Muscle layer of colon (tissue), 2 donors: ENCODE measurements at regions not wholly inside any gene's neighbourhood (a gene's known extent, or its start where the extent isn't known, plus 50 kb on each side); places are given as distances from the start of the nearest gene placed in this dataset.
"Not testable (repeated sequence)": the region's sequence is repeated elsewhere in the genome, so short reads cannot be mapped to it uniquely, and the experiment has no call there.

Source experiments
- H3K27ac ChIP-seq: one replicate; pipeline ENCODE4 v1.7.0; 2013; ENCODE audit warnings: low read depth, mild to moderate bottlenecking, low read length, moderate library complexity
- H3K27me3 ChIP-seq, 2 donors: one replicate each; pipeline ENCODE4 v1.7.0; 2013; ENCODE audit warnings: low read length in 2 of 2, mild to moderate bottlenecking in 2 of 2; ENCODE audit not compliant: insufficient read depth in 2 of 2, control insufficient read depth in 1 of 2
- H3K36me3 ChIP-seq: one replicate; pipeline ENCODE4 v1.7.0; 2013; ENCODE audit warnings: mild to moderate bottlenecking, low read length; ENCODE audit not compliant: insufficient read depth
- H3K4me1 ChIP-seq: one replicate; pipeline ENCODE4 v1.7.0; 2013; ENCODE audit warnings: mild to moderate bottlenecking, low read length; ENCODE audit not compliant: insufficient read depth
- H3K4me3 ChIP-seq, 2 donors: one replicate each; pipeline ENCODE4 v1.7.0; 2013; ENCODE audit warnings: low read length in 2 of 2, low read depth in 1 of 2, mild to moderate bottlenecking in 1 of 2, moderate library complexity in 1 of 2
- H3K9ac ChIP-seq: one replicate; pipeline ENCODE4 v1.7.0; 2013; ENCODE audit warnings: low read length
- H3K9me3 ChIP-seq: one replicate; pipeline ENCODE4 v1.7.0; 2013; ENCODE audit warnings: mild to moderate bottlenecking, low read length
- donor health status: abdominal sarcoma.
- donor health status: Adenocarcinoma of cecum.

GRCh38 chr10:131557956-131558355, 246.4 kb upstream of the TCERG1L start:
- not testable (repeated sequence) for H3K27me3 ChIP-seq, H3K9me3 ChIP-seq, H3K4me3 ChIP-seq, H3K36me3 ChIP-seq, H3K4me1 ChIP-seq, H3K27ac ChIP-seq, H3K9ac ChIP-seq

- Histone ChIP-seq H3K9me3 (no peaks in the 10 kb centered on the region), H3K4me3 (no peak overlapping the region), H3K4me1 (no peaks in the 10 kb centered on the region), H3K36me3 (no peaks in the 10 kb centered on the region), H3K27me3 (no peaks in the 10 kb centered on the region), H3K27ac (no peak overlapping the region), H3K9ac (no peak overlapping the region)
Measured at GRCh38 chr10:131559450-131559911, 248.0 kb upstream of the TCERG1L start.

GRCh38 chr10:131560166-131560565, 248.6 kb upstream of the TCERG1L start:
- no peaks in the 10 kb centered on the region for H3K36me3 ChIP-seq
- H3K27me3 ChIP-seq = no peaks in the 10 kb centered on the region
- no peak overlapping the region for H3K9ac ChIP-seq
- H3K27ac ChIP-seq = no peak overlapping the region
- no peak overlapping the region for H3K4me3 ChIP-seq
- H3K4me1 ChIP-seq = no peaks in the 10 kb centered on the region
- no peaks in the 10 kb centered on the region for H3K9me3 ChIP-seq

GRCh38 chr10:131560706-131561355, 249.3 kb upstream of the TCERG1L start:
- H3K4me1 ChIP-seq = no peaks in the 10 kb centered on the region
- no peak overlapping the region for H3K9ac ChIP-seq
- H3K9me3 ChIP-seq = no peaks in the 10 kb centered on the region
- H3K4me3 ChIP-seq = no peak overlapping the region
- H3K27me3 ChIP-seq = no peaks in the 10 kb centered on the region
- H3K27ac ChIP-seq = no peak overlapping the region
- H3K36me3 ChIP-seq = no peaks in the 10 kb centered on the region

GRCh38 chr10:131561897-131562296, 250.4 kb upstream of the TCERG1L start:
- Histone ChIP-seq H3K9ac (no peak overlapping the region), H3K36me3 (no peaks in the 10 kb centered on the region), H3K27me3 (no peaks in the 10 kb centered on the region), H3K27ac (no peak overlapping the region), H3K4me1 (no peaks in the 10 kb centered on the region), H3K9me3 (no peaks in the 10 kb centered on the region), H3K4me3 (no peak overlapping the region)

GRCh38 chr10:131563411-131563810, 251.9 kb upstream of the TCERG1L start:
- Histone ChIP-seq H3K4me1 (no peaks in the 10 kb centered on the region), H3K9me3 (no peaks in the 10 kb centered on the region), H3K36me3 (no peaks in the 10 kb centered on the region), H3K9ac (no peak overlapping the region), H3K27ac (no peak overlapping the region), H3K4me3 (no peak overlapping the region), H3K27me3 (no peaks in the 10 kb centered on the region)

- Histone ChIP-seq H3K27ac (no peak overlapping the region), H3K4me1 (no peaks in the 10 kb centered on the region), H3K9me3 (no peaks in the 10 kb centered on the region), H3K36me3 (no peaks in the 10 kb centered on the region), H3K9ac (no peak overlapping the region), H3K4me3 (no peak overlapping the region), H3K27me3 (no peaks in the 10 kb centered on the region)
Measured at GRCh38 chr10:131567279-131568162, 256.0 kb upstream of the TCERG1L start.

GRCh38 chr10:131568866-131569265, 257.3 kb upstream of the TCERG1L start:
- no peak overlapping the region for H3K4me3 ChIP-seq
- H3K9me3 ChIP-seq = no peaks in the 10 kb centered on the region
- H3K27me3 ChIP-seq = no peaks in the 10 kb centered on the region
- H3K4me1 ChIP-seq = no peaks in the 10 kb centered on the region
- H3K9ac ChIP-seq = no peak overlapping the region
- no peaks in the 10 kb centered on the region for H3K36me3 ChIP-seq
- no peak overlapping the region for H3K27ac ChIP-seq

GRCh38 chr10:131569851-131570715, 258.6 kb upstream of the TCERG1L start:
- H3K27ac ChIP-seq = no peak overlapping the region
- no peak overlapping the region for H3K9ac ChIP-seq
- no peaks in the 10 kb centered on the region for H3K4me1 ChIP-seq
- H3K36me3 ChIP-seq = no peaks in the 10 kb centered on the region
- no peaks in the 10 kb centered on the region for H3K27me3 ChIP-seq
- no peak overlapping the region for H3K4me3 ChIP-seq
- H3K9me3 ChIP-seq = no peaks in the 10 kb centered on the region

GRCh38 chr10:131570716-131571307, 259.3 kb upstream of the TCERG1L start:
- H3K9ac ChIP-seq = no peak overlapping the region
- H3K36me3 ChIP-seq = no peaks in the 10 kb centered on the region
- no peak overlapping the region for H3K4me3 ChIP-seq
- no peaks in the 10 kb centered on the region for H3K27me3 ChIP-seq
- no peaks in the 10 kb centered on the region for H3K9me3 ChIP-seq
- no peaks in the 10 kb centered on the region for H3K4me1 ChIP-seq
- H3K27ac ChIP-seq = no peak overlapping the region

GRCh38 chr10:131571346-131571745, 259.8 kb upstream of the TCERG1L start:
- Histone ChIP-seq H3K9ac (no peak overlapping the region), H3K9me3 (no peaks in the 10 kb centered on the region), H3K36me3 (no peaks in the 10 kb centered on the region), H3K27me3 (no peaks in the 10 kb centered on the region), H3K27ac (no peak overlapping the region), H3K4me3 (no peak overlapping the region), H3K4me1 (no peaks in the 10 kb centered on the region)
